Neuronal stem cell (in vitro differentiated cells): ENCODE measurements at regions not wholly inside any gene's neighbourhood (a gene's known extent, or its start where the extent isn't known, plus 50 kb on each side); places are given as distances from the start of the nearest gene placed in this dataset.
"Not testable (repeated sequence)": the region's sequence is repeated elsewhere in the genome, so short reads cannot be mapped to it uniquely, and the experiment has no call there.

Experiments
- DNase-seq: peaks from one replicate; pipeline ENCODE4 v3.0.0-alpha.2; 2013; ENCODE audit warnings: low spot score
- H2AFZ ChIP-seq: one replicate; pipeline ENCODE4 v1.6.1; 2013; ENCODE audit warnings: mild to moderate bottlenecking, low read length, inconsistent platforms
- H2AK5ac ChIP-seq: 2 replicates; pipeline ENCODE4 v1.6.1; 2013; ENCODE audit warnings: low read depth, mild to moderate bottlenecking, inconsistent platforms, low read length, moderate library complexity, mixed read lengths
- H2BK120ac ChIP-seq: 2 replicates; pipeline ENCODE4 v1.6.1; 2013; ENCODE audit warnings: low read depth, mild to moderate bottlenecking, inconsistent platforms, low read length, moderate library complexity, mixed read lengths
- H2BK12ac ChIP-seq: one replicate; pipeline ENCODE4 v1.6.1; 2013; ENCODE audit warnings: low read length, inconsistent platforms
- H2BK15ac ChIP-seq: 2 replicates; pipeline ENCODE4 v1.6.1; 2013; ENCODE audit warnings: mild to moderate bottlenecking, low read length, inconsistent platforms, mixed read lengths
- H2BK5ac ChIP-seq: one replicate; pipeline ENCODE4 v1.6.1; 2013; ENCODE audit warnings: inconsistent platforms, mild to moderate bottlenecking, low read length, moderate library complexity
- H3K14ac ChIP-seq: one replicate; pipeline ENCODE4 v1.6.1; 2013; ENCODE audit warnings: low read length, inconsistent platforms
- H3K18ac ChIP-seq: 2 replicates; pipeline ENCODE4 v1.6.1; 2013; ENCODE audit warnings: low read length, inconsistent platforms
- H3K23ac ChIP-seq: 2 replicates; pipeline ENCODE4 v1.6.1; 2013; ENCODE audit warnings: low read depth, mild to moderate bottlenecking, mixed read lengths, low read length, inconsistent platforms; ENCODE audit not compliant: poor library complexity
- H3K27ac ChIP-seq: replicated peaks from 3 replicates; pipeline ENCODE4 v1.5.1; 2013; ENCODE audit warnings: low read length, inconsistent platforms
- H3K27me3 ChIP-seq, 3 experiments: 2 replicates each; pipeline ENCODE4 v1.6.1; 2013; ENCODE audit warnings: low read length in 3 of 3, mild to moderate bottlenecking in 2 of 3, inconsistent platforms in 1 of 3, low read depth in 1 of 3, mixed read lengths in 1 of 3, moderate library complexity in 1 of 3; ENCODE audit not compliant: control insufficient read depth in 3 of 3, insufficient read depth in 3 of 3
- H3K36me3 ChIP-seq, 2 donors: replicated peaks in 1 of 2; 2 replicates each; pipeline ENCODE4 v1.6.1; 2013; ENCODE audit warnings: low read length in 2 of 2; ENCODE audit not compliant: control insufficient read depth in 2 of 2, insufficient read depth in 2 of 2
- H3K4ac ChIP-seq: 2 replicates; pipeline ENCODE4 v1.6.1; 2013; ENCODE audit warnings: inconsistent platforms, mild to moderate bottlenecking, low read length, moderate library complexity
- H3K4me1 ChIP-seq, 2 donors: 1 replicate in 1 of 2; 2 replicates in 1 of 2; pipeline ENCODE4 v1.6.1; 2013; ENCODE audit warnings: low read length in 2 of 2, low read depth in 1 of 2; ENCODE audit not compliant: control insufficient read depth in 2 of 2, insufficient read depth in 1 of 2
- H3K4me2 ChIP-seq: one replicate; pipeline ENCODE4 v1.6.1; 2013; ENCODE audit warnings: mild to moderate bottlenecking, low read length, inconsistent platforms; ENCODE audit not compliant: insufficient read depth, poor library complexity, severe bottlenecking
- H3K4me3 ChIP-seq, 2 donors: 2 replicates each; pipeline ENCODE4 v1.5.1; 2013; ENCODE audit warnings: low read length in 2 of 2, mild to moderate bottlenecking in 2 of 2, inconsistent platforms in 1 of 2, moderate library complexity in 1 of 2
- H3K79me1 ChIP-seq: one replicate; pipeline ENCODE4 v1.6.1; 2013; ENCODE audit warnings: low read depth, mild to moderate bottlenecking, inconsistent platforms, low read length, moderate library complexity
- H3K9ac ChIP-seq: one replicate; pipeline ENCODE4 v1.6.1; 2013; ENCODE audit warnings: mild to moderate bottlenecking, low read depth, low read length, inconsistent platforms; ENCODE audit not compliant: poor library complexity
- H3K9me3 ChIP-seq, 2 donors: replicated peaks in 1 of 2; 2 replicates each; pipeline versions ENCODE3 to v1.6.1; 2013; ENCODE audit warnings: low read length in 2 of 2, mild to moderate bottlenecking in 2 of 2, inconsistent platforms in 1 of 2, low read depth in 1 of 2, mixed read lengths in 1 of 2, moderate library complexity in 1 of 2; ENCODE audit not compliant: control insufficient read depth in 2 of 2, insufficient read depth in 1 of 2
- H4K8ac ChIP-seq: one replicate; pipeline ENCODE4 v1.6.1; 2013; ENCODE audit warnings: low read depth, mild to moderate bottlenecking, inconsistent platforms, low read length, moderate library complexity
- H4K91ac ChIP-seq: one replicate; pipeline ENCODE4 v1.6.1; 2013; ENCODE audit warnings: low read length, low read depth, mild to moderate bottlenecking, inconsistent platforms; ENCODE audit not compliant: poor library complexity
- WGBS, 2 donors: extraction: QIAGEN DNeasy Blood & Tissue Kit; methylation state at CpG; one replicate each; pipeline ENCODE4 v1.1.7; 2013; ENCODE audit warnings: missing lambda C conversion rate in 2 of 2, mixed read lengths in 1 of 2; ENCODE audit not compliant: insufficient read length in 2 of 2, insufficient replicate concordance in 1 of 2; ENCODE audit errors: extremely low coverage in 2 of 2; 5-methylcytosine and 5-hydroxymethylcytosine counted together

DNA sequence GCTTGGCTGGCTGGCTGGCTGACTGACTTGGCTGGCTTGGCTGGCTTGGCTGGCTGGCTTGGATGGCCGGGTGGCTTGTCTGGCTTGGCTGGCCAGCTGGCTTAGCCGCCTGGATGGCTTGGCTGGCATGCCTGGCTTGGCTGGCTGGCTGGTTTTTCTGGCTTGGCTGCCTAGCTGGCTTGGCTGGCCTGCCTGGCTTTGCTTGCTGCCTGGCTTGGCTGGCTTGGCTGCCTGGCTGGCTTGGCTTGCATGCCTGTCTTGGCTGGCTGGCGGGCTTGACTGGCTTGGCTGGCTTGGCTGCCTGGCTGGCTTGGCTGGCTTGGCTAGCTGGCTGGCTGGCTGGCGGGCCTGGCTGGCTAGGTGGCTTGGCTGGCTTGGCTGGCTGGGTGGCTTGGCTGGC, 2830.5 kb downstream of the RPIA start:
- not testable (repeated sequence) for H2BK120ac ChIP-seq, H2BK5ac ChIP-seq, H3K9me3 ChIP-seq, H2BK15ac ChIP-seq, H4K91ac ChIP-seq, H3K9ac ChIP-seq, DNase-seq, H3K4me2 ChIP-seq, H2BK12ac ChIP-seq, H2AFZ ChIP-seq, H3K14ac ChIP-seq, H4K8ac ChIP-seq, H3K4ac ChIP-seq, H3K18ac ChIP-seq, H3K79me1 ChIP-seq, H3K27me3 ChIP-seq, H3K4me1 ChIP-seq, H3K27ac ChIP-seq, H3K4me3 ChIP-seq, H3K23ac ChIP-seq, H2AK5ac ChIP-seq, H3K36me3 ChIP-seq
- no CpG with 5 or more reads among the region's 4 CpGs for WGBS, 2 donors

DNA sequence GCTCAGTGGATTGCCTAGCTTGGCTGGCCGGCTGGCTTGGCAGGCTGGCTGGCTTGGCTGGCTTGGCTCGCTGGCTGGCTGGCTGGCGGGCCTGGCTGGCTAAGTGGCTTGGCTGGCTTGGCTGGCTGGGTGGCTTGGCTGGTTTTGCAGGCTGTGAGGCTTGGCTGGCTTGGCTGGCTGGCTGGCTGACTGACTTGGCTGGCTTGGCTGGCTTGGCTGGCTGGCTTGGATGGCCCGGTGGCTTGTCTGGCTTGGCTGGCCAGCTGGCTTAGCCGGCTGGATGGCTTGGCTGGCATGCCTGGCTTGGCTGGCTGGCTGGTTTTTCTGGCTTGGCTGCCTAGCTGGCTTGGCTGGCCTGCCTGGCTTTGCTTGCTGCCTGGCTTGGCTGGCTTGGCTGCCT, 2831.4 kb downstream of the RPIA start:
- not testable (repeated sequence) for H2BK15ac ChIP-seq, H3K23ac ChIP-seq, H3K9me3 ChIP-seq, H3K4ac ChIP-seq, H4K91ac ChIP-seq, H3K4me2 ChIP-seq, H3K4me1 ChIP-seq, H3K36me3 ChIP-seq, H3K14ac ChIP-seq, H2BK5ac ChIP-seq, DNase-seq, H2AK5ac ChIP-seq, H4K8ac ChIP-seq, H3K4me3 ChIP-seq, H3K27ac ChIP-seq, H2BK12ac ChIP-seq, H3K79me1 ChIP-seq, H2AFZ ChIP-seq, H3K9ac ChIP-seq, H3K27me3 ChIP-seq, H3K18ac ChIP-seq, H2BK120ac ChIP-seq
- WGBS, 2 donors = no CpG with 5 or more reads among the region's 5 CpGs

DNA sequence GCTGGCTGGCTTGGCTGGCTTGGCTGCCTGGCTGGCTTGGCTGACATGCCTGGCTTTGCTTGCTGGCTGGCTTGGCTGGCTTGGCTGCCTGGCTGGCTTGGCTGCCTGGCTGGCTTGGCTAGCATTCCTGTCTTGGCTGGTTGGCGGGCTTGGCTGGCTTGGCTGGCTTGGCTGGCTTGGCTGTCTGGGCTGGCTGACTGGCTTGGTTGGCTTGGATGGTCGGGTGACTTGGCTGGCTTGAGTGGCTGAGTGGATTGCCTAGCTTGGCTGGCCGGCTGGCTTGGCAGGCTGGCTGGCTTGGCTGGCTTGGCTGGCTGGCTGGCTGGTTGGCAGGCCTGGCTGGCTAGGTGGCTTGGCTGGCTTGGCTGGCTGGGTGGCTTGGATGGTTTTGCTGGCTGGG, 2832.3 kb downstream of the RPIA start:
- H3K4ac ChIP-seq, H2BK12ac ChIP-seq, H4K91ac ChIP-seq, H2AK5ac ChIP-seq, H2AFZ ChIP-seq, H3K4me3 ChIP-seq, H3K23ac ChIP-seq, H4K8ac ChIP-seq, H3K9ac ChIP-seq, H3K27ac ChIP-seq, H3K4me2 ChIP-seq, H3K14ac ChIP-seq, H3K27me3 ChIP-seq, DNase-seq, H3K36me3 ChIP-seq, H2BK120ac ChIP-seq, H3K79me1 ChIP-seq, H2BK15ac ChIP-seq, H3K9me3 ChIP-seq, H3K4me1 ChIP-seq, H2BK5ac ChIP-seq, H3K18ac ChIP-seq: not testable (repeated sequence)
- WGBS, 2 donors = no CpG with 5 or more reads among the region's 3 CpGs

DNA sequence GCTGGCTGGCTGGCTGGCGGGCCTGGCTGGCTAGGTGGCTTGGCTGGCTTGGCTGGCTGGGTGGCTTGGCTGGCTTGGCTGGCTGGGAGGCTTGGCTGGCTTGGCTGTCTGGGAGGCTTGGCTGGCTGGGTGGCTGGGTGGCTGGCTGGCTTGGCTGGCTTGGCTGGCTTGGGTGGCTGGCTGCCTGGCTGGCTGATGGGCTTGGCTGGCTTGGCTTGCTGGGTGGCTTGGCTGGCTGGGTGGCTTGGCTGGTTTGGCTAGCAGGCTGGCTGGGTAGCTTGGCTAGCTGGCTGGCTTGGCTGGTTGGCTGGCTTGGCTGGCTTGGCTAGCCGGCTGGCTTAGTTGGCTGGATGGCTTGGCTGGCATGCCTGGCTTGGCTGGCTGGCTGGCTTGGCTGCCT, 2834.1 kb downstream of the RPIA start:
- H2AFZ ChIP-seq, H2BK5ac ChIP-seq, H3K79me1 ChIP-seq, H3K18ac ChIP-seq, H3K23ac ChIP-seq, H3K4me2 ChIP-seq, H4K91ac ChIP-seq, H3K4me1 ChIP-seq, DNase-seq, H2BK12ac ChIP-seq, H3K36me3 ChIP-seq, H2AK5ac ChIP-seq, H3K9ac ChIP-seq, H3K27me3 ChIP-seq, H3K9me3 ChIP-seq, H2BK120ac ChIP-seq, H3K14ac ChIP-seq, H2BK15ac ChIP-seq, H3K4me3 ChIP-seq, H4K8ac ChIP-seq, H3K4ac ChIP-seq, H3K27ac ChIP-seq: not testable (repeated sequence)
- no CpG with 5 or more reads among the region's 2 CpGs for WGBS, 2 donors
